ENCODE measurements at regions not wholly inside any gene's neighbourhood (a gene's known extent, or its start where the extent isn't known, plus 50 kb on each side); places are given as distances from the start of the nearest gene placed in this dataset.

DNA sequence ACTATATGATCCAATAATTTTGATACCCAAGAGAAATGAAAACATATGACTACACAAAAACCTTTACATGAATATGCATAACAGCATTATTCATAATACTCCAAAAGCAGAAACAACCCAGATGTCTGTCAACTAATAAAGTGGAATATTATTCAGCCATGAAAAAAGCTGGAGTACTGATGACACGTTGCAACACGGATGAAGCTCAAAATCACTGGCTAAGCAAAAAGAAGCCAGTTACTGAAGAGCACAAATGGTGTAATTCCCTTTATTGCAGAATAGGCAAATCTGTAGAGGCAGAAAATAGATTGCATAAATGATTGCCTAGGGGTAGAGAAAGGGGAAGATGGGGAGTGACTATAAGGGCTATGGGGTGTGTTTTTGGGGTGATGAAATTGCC is 117.6 kb upstream of the FGF3 start:
- Histone ChIP-seq H3K27me3 (ENCODE audit: control insufficient read depth, insufficient read depth, low read length) (no peaks in the 10 kb centered on the region), H2AFZ (no peak overlapping the region), H3K9ac (no peak overlapping the region), H3K36me3 (ENCODE audit: control insufficient read depth, insufficient read depth, low read length) (no peaks in the 10 kb centered on the region), H3K4me1 (peaks cover 15% of the 10 kb centered on the region), H3K4me3 (ENCODE audit: low read depth, low read length) (no peak overlapping the region), H3K79me2 (no peaks in the 10 kb centered on the region), H3K27ac (no peak overlapping the region), H3K4me2 (ENCODE audit: low read length) (no peak overlapping the region), H3K9me3 (ENCODE audit: control insufficient read depth, low read length) (no peaks in the 10 kb centered on the region)
- TF ChIP-seq, protein P1, sequence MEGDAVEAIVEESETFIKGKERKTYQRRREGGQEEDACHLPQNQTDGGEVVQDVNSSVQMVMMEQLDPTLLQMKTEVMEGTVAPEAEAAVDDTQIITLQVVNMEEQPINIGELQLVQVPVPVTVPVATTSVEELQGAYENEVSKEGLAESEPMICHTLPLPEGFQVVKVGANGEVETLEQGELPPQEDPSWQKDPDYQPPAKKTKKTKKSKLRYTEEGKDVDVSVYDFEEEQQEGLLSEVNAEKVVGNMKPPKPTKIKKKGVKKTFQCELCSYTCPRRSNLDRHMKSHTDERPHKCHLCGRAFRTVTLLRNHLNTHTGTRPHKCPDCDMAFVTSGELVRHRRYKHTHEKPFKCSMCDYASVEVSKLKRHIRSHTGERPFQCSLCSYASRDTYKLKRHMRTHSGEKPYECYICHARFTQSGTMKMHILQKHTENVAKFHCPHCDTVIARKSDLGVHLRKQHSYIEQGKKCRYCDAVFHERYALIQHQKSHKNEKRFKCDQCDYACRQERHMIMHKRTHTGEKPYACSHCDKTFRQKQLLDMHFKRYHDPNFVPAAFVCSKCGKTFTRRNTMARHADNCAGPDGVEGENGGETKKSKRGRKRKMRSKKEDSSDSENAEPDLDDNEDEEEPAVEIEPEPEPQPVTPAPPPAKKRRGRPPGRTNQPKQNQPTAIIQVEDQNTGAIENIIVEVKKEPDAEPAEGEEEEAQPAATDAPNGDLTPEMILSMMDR (IDR thresholded peaks at IDR 0.05): no peak

- H3K27me3 ChIP-seq (ENCODE audit: control insufficient read depth, insufficient read depth, low read length): no peaks in the 10 kb centered on the region
- H3K4me3 ChIP-seq (ENCODE audit: low read depth, low read length): no peak overlapping the region
- H3K79me2 ChIP-seq: no peaks in the 10 kb centered on the region
- no peaks in the 10 kb centered on the region for H3K36me3 ChIP-seq (ENCODE audit: control insufficient read depth, insufficient read depth, low read length)
- H3K27ac ChIP-seq: no peak overlapping the region
- H3K9ac ChIP-seq: no peak overlapping the region
- peaks cover 20% of the 10 kb centered on the region for H3K4me1 ChIP-seq
- TF ChIP-seq, protein P1 (IDR thresholded peaks at IDR 0.05): no peak
- no peaks in the 10 kb centered on the region for H3K9me3 ChIP-seq (ENCODE audit: control insufficient read depth, low read length)
- H3K4me2 ChIP-seq (ENCODE audit: low read length): no peak overlapping the region
- H2AFZ ChIP-seq: no peak overlapping the region
Measured at GRCh38 chr11:69938206-69938605, 119.0 kb upstream of the FGF3 start.

DNA sequence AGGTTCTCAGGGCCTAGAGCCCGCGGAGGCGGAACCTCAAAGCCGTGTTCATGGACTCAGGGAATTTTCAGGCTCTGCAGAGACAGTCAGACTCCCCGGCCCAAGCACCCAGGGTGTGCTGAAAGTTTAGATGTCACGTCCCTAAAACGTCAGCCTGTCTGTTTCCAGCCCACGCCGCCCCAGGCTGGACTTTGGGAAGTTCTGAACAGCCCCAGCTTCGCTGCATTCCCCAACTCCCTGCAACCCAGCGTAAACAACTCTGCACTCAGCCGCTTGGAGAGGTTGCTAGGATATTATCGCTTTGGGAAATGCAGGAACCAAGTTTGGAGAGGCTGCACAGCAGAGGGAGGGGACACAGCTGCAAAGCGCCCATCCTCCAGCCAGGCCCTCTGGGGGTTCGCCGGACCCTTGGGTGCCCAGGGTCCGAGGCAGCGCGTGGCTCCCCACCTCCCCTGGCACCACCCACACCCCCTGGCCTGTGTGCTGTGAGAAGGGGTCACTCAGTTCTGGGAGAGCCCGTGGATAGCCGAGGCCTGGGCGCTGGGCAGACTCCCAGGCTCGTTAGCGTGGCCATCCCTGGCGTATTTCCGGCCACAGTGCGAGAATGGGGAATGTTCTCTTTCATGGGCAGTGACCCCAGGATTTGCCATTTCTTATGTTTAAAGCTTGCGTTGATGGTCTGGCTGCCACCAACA is 120.5 kb upstream of the FGF3 start:
- Histone ChIP-seq H3K36me3 (ENCODE audit: control insufficient read depth, insufficient read depth, low read length) (no peaks in the 10 kb centered on the region), H3K9me3 (ENCODE audit: control insufficient read depth, low read length) (no peaks in the 10 kb centered on the region), H2AFZ (peak overlapping the region; percentile 72), H3K4me2 (ENCODE audit: low read length) (peak overlapping the region; percentile 49), H3K79me2 (no peaks in the 10 kb centered on the region), H3K9ac (no peak overlapping the region), H3K27me3 (ENCODE audit: control insufficient read depth, insufficient read depth, low read length) (no peaks in the 10 kb centered on the region), H3K4me1 (peaks cover 32% of the 10 kb centered on the region), H3K27ac (peak overlapping the region; percentile 97), H3K4me3 (ENCODE audit: low read depth, low read length) (peak overlapping the region; percentile 6)
- TF ChIP-seq, protein P1 (IDR thresholded peaks at IDR 0.05): no peak

DNA sequence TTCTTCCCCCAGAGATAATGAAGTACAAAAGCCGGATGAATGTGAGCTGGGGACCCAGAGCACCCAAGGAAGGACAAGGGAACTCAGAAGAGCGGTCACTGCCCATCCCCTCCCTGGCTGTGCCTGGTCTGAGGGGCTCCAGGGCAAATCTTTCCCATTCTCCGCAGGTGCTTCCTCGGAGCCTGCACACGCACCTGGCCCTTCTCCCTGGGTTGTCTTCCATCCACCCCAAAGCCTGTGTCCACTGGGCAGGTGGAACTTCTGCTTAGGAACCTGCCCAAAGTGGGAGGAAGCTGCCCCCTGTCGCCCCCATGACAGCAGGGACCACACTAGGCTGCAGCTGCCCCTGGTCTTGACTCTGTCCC is 121.0 kb upstream of the FGF3 start:
- H3K27me3 ChIP-seq (ENCODE audit: control insufficient read depth, insufficient read depth, low read length): no peaks in the 10 kb centered on the region
- TF ChIP-seq, protein P1 (IDR thresholded peaks at IDR 0.05): no peak
- H2AFZ ChIP-seq: peak overlapping the region; percentile 72
- no peaks in the 10 kb centered on the region for H3K9me3 ChIP-seq (ENCODE audit: control insufficient read depth, low read length)
- H3K79me2 ChIP-seq: no peaks in the 10 kb centered on the region
- H3K9ac ChIP-seq: no peak overlapping the region
- H3K4me2 ChIP-seq (ENCODE audit: low read length): no peak overlapping the region
- peaks cover 32% of the 10 kb centered on the region for H3K4me1 ChIP-seq
- H3K36me3 ChIP-seq (ENCODE audit: control insufficient read depth, insufficient read depth, low read length): no peaks in the 10 kb centered on the region
- no peak overlapping the region for H3K4me3 ChIP-seq (ENCODE audit: low read depth, low read length)
- peak overlapping the region; percentile 97 for H3K27ac ChIP-seq

Measured in parathyroid adenoma (tissue), 2 donors.